ENCODE measurements at regions not wholly inside any gene's neighbourhood (a gene's known extent, or its start where the extent isn't known, plus 50 kb on each side); places are given as distances from the start of the nearest gene placed in this dataset.

DNA sequence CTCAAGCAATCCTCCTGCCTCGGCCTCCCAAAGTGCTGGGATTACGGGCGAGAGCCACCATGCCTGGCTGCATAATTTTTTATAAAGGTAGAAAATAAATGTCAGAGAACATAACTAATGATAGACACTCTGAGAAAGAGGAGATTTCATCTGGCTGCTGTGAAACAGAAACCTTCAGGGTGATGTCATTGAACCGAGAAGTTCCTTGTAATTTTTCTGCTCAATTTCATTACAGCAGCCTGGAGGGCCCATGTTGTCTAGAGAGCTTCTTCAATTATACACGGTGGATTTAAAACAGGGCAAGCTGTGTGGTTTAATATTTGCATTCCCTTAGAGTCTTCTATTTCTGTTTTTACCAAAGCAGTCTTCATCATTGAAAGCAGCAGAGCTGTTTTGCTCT is 64.3 kb upstream of the MORC3 start:
- H3K9ac ChIP-seq (ENCODE audit: low read depth, low read length, poor library complexity, severe bottlenecking): no peak overlapping the region
- H3K4me2 ChIP-seq (ENCODE audit: low read depth, low read length, poor library complexity, severe bottlenecking): no peak overlapping the region
- TF ChIP-seq, protein P1, sequence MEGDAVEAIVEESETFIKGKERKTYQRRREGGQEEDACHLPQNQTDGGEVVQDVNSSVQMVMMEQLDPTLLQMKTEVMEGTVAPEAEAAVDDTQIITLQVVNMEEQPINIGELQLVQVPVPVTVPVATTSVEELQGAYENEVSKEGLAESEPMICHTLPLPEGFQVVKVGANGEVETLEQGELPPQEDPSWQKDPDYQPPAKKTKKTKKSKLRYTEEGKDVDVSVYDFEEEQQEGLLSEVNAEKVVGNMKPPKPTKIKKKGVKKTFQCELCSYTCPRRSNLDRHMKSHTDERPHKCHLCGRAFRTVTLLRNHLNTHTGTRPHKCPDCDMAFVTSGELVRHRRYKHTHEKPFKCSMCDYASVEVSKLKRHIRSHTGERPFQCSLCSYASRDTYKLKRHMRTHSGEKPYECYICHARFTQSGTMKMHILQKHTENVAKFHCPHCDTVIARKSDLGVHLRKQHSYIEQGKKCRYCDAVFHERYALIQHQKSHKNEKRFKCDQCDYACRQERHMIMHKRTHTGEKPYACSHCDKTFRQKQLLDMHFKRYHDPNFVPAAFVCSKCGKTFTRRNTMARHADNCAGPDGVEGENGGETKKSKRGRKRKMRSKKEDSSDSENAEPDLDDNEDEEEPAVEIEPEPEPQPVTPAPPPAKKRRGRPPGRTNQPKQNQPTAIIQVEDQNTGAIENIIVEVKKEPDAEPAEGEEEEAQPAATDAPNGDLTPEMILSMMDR (conservative IDR thresholded peaks at IDR 0.05; ENCODE audit: low read length): no peak
- no peak for TF ChIP-seq EZH2phosphoT487 (IDR thresholded peaks at IDR 0.05; ENCODE audit: borderline replicate concordance)
- H4K20me1 ChIP-seq (ENCODE audit: insufficient read depth, low read length, poor library complexity, severe bottlenecking): no peaks in the 10 kb centered on the region
- no peaks in the 10 kb centered on the region for H3K9me2 ChIP-seq (replicated peaks; ENCODE audit: low read depth, low read length)
- H3K36me3 ChIP-seq (ENCODE audit: insufficient read depth, low read length): peaks cover 10% of the 10 kb centered on the region; the same call in 1 of the 2 replicates
- no peaks in the 10 kb centered on the region for H3K27me3 ChIP-seq (ENCODE audit: insufficient read depth, low read length, poor library complexity, severe bottlenecking)
- H3K9me3 ChIP-seq (ENCODE audit: insufficient read depth, low read depth, low read length): no peaks in the 10 kb centered on the region
- no peak overlapping the region for H3K4me3 ChIP-seq (ENCODE audit: low read length, poor library complexity, severe bottlenecking)
- no peak overlapping the region for H2AFZ ChIP-seq (ENCODE audit: low read length)
- peaks cover 18% of the 10 kb centered on the region for H3K4me1 ChIP-seq (ENCODE audit: insufficient read depth, low read length, poor library complexity, severe bottlenecking)
- H3K79me2 ChIP-seq (ENCODE audit: insufficient read depth, low read length): no peaks in the 10 kb centered on the region
- H3F3A ChIP-seq (ENCODE audit: low read depth): no peaks in the 10 kb centered on the region

GRCh38 chr21:36257657-36258056 is 62.3 kb upstream of the MORC3 start:
- no peak overlapping the region for H3K4me2 ChIP-seq (ENCODE audit: low read depth, low read length, poor library complexity, severe bottlenecking)
- H3K9ac ChIP-seq (ENCODE audit: low read depth, low read length, poor library complexity, severe bottlenecking): no peak overlapping the region
- H3K79me2 ChIP-seq (ENCODE audit: insufficient read depth, low read length): no peaks in the 10 kb centered on the region
- peaks cover 8% of the 10 kb centered on the region; the same call in 1 of the 2 replicates for H3K36me3 ChIP-seq (ENCODE audit: insufficient read depth, low read length)
- H3K9me2 ChIP-seq (replicated peaks; ENCODE audit: low read depth, low read length): no peaks in the 10 kb centered on the region
- H3K4me1 ChIP-seq (ENCODE audit: insufficient read depth, low read length, poor library complexity, severe bottlenecking): peaks cover 18% of the 10 kb centered on the region
- no peaks in the 10 kb centered on the region for H4K20me1 ChIP-seq (ENCODE audit: insufficient read depth, low read length, poor library complexity, severe bottlenecking)
- no peak overlapping the region for H2AFZ ChIP-seq (ENCODE audit: low read length)
- H3K27me3 ChIP-seq (ENCODE audit: insufficient read depth, low read length, poor library complexity, severe bottlenecking): no peaks in the 10 kb centered on the region
- TF ChIP-seq, protein P1 (conservative IDR thresholded peaks at IDR 0.05; ENCODE audit: low read length): no peak
- no peak for TF ChIP-seq EZH2phosphoT487 (IDR thresholded peaks at IDR 0.05; ENCODE audit: borderline replicate concordance)
- no peaks in the 10 kb centered on the region for H3F3A ChIP-seq (ENCODE audit: low read depth)
- H3K9me3 ChIP-seq (ENCODE audit: insufficient read depth, low read depth, low read length): no peaks in the 10 kb centered on the region
- H3K4me3 ChIP-seq (ENCODE audit: low read length, poor library complexity, severe bottlenecking): no peak overlapping the region

GRCh38 chr21:36260030-36260787 is 59.8 kb upstream of the MORC3 start:
- Histone ChIP-seq H3K4me2 (ENCODE audit: low read depth, low read length, poor library complexity, severe bottlenecking) (peak overlapping the region; percentile 87), H3K9ac (ENCODE audit: low read depth, low read length, poor library complexity, severe bottlenecking) (peak overlapping the region; percentile 79), H3K4me3 (ENCODE audit: low read length, poor library complexity, severe bottlenecking) (peak overlapping the region; percentile 85), H4K20me1 (ENCODE audit: insufficient read depth, low read length, poor library complexity, severe bottlenecking) (no peaks in the 10 kb centered on the region), H3F3A (ENCODE audit: low read depth) (no peaks in the 10 kb centered on the region), H3K9me2 (replicated peaks; ENCODE audit: low read depth, low read length) (no peaks in the 10 kb centered on the region), H3K79me2 (ENCODE audit: insufficient read depth, low read length) (no peaks in the 10 kb centered on the region), H2AFZ (ENCODE audit: low read length) (peak overlapping the region; percentile 96), H3K9me3 (ENCODE audit: insufficient read depth, low read depth, low read length) (no peaks in the 10 kb centered on the region), H3K36me3 (ENCODE audit: insufficient read depth, low read length) (peaks cover 6% of the 10 kb centered on the region; the same call in 1 of the 2 replicates), H3K4me1 (ENCODE audit: insufficient read depth, low read length, poor library complexity, severe bottlenecking) (peaks cover 4% of the 10 kb centered on the region), H3K27me3 (ENCODE audit: insufficient read depth, low read length, poor library complexity, severe bottlenecking) (no peaks in the 10 kb centered on the region)
- TF ChIP-seq, protein P1 (conservative IDR thresholded peaks at IDR 0.05; ENCODE audit: low read length): peak; percentile 90
- TF ChIP-seq EZH2phosphoT487 (IDR thresholded peaks at IDR 0.05; ENCODE audit: borderline replicate concordance): no peak
